ENCODE measurements at regions not wholly inside any gene's neighbourhood (a gene's known extent, or its start where the extent isn't known, plus 50 kb on each side); places are given as distances from the start of the nearest gene placed in this dataset.

GRCh38 chr4:189420572-189420971 lies 520.1 kb upstream of the FRG1 start:
- no peak for TF ChIP-seq GATA2 (IDR thresholded peaks at IDR 0.05; ENCODE audit: low read depth, low read length)
- TF ChIP-seq GATA3 (IDR thresholded peaks at IDR 0.05; ENCODE audit: low read depth, low read length): no peak

All from SH-SY5Y (cell line).